ENCODE measurements at regions not wholly inside any gene's neighbourhood (a gene's known extent, or its start where the extent isn't known, plus 50 kb on each side); places are given as distances from the start of the nearest gene placed in this dataset.

- DNase-seq: no peak
These were observed 51.2 kb upstream of the RNF144B start for GRCh38 chr6:18335948-18336347.

DNA sequence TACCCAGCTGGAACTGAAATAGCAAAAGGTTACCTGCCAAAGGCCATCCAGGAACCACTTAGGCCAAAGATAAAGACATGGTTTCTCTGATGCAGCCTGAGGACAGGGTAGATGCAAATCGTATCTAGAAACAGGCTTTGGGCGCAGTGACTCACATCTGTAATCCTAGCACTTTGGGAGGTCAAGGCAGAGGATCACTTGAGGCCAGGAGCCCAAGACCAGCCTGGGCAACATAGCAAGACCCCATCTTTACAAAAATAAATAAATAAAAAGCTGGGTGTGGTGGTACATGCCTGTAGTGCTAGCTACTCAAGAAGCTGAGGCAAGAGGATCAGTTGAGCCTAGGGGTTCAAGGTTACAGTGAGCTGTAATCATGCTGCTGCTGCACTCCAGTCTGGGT lies 52.9 kb upstream of the RNF144B start:
- DNase-seq: no peak

GRCh38 chr6:18330548-18331081 lies 56.5 kb upstream of the RNF144B start:
- no peak for DNase-seq

GRCh38 chr6:18329776-18330175 lies 57.4 kb upstream of the RNF144B start:
- no peak for DNase-seq

DNA sequence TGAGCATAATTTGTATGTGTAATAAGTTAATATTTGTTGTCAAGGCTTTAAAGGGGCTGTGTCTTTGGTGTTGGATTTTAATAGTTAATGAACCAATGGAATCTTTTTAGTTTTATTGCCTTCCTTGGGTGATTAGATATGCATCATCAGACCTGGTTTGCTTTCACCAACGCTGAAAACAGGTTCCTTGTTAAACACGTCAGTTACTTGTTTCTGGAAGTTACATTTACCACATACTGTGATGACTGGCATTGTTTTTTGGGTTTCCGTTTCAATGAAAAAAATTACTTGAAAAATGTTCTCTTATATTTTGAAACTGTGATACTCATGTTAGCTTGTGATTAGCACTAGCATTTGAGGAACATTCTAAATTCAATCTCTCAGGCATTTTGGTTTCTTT lies 58.6 kb upstream of the RNF144B start:
- DNase-seq: no peak

- DNase-seq: no peak
These were observed 59.1 kb upstream of the RNF144B start for GRCh38 chr6:18328070-18328469.

- DNase-seq: peak in 9 of 58 donors; percentile 1 to 23 (median 10)
These were observed 59.5 kb upstream of the RNF144B start for GRCh38 chr6:18327626-18328025.

GRCh38 chr6:18326980-18327379 lies 60.2 kb upstream of the RNF144B start:
- DNase-seq: no peak

DNA sequence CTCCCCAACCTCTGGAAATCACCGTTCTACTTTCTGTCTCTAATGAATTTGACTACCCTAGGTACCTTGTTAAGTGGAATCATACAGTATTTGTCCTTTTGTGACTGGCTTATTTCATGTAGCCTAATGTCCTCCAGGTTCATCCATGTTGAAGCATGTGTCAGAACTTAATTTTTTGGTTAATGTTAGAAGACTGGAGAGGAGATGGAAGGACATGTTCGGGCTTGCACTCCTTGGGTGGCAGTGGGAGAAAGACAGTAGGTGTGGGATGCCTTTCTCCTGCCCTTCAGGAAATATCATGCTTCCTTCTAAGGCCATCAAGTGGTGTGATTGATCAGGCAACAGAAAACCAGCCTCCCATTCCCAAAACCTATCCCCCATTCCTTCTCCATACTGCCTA lies 61.1 kb upstream of the RNF144B start:
- DNase-seq: no peak

DNA sequence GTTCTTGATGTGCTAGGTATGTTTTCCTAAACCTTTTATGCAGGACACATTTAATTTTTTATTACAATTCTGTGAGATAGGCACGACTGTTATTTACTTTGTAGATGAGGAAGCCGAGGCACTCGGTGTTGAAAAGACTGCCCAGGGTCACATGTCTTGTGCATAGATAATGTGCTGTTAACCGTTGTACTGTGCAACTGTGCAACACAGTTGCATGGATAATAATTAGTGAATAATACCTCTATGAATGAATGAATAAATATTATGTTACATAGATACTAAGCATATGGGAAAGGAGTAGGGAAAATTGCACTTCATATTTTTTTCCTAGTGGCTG lies 60.3 kb upstream of the DEK start:
- no peak for DNase-seq

DNA sequence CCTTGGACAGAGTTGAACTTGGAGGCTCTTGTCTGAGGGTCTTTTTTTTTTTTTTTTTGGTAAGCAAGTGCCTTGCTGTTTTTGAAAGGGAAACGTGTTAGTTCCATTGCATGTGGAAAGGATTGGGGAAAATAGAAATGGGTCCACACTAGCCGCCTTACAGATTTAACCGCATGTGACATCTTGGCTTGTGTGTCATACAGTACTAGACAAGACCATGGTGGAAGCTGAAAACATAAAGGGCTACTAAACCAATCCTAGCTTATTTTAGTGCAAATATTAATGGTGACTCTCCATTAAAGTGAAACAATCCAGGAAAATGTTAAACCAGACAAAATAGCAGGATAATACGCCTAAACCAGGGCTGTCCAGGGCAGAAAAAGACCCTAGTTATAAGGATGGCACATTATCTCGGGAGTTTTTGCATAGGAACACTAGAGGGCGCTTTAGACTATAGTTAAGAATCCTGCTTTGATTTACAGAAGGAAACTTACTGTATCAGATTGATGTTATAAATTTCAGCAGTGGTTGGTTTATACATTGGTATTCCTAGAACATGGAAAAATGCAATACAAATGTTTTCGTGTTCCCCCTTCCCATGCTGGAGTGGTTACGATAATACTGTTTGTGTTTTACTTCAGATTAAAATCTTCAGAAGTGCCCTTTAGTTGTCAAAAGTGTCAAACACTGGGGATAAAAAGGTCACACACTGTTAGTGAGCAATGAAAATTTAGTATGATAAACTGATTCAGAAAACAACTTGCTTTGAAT lies 59.8 kb upstream of the DEK start:
- DNase-seq: peak in 1 of 58 donors; percentile 39

GRCh38 chr6:18317850-18318249 lies 53.5 kb upstream of the DEK start:
- DNase-seq: no peak

- no peak for DNase-seq
These were observed 50.1 kb upstream of the DEK start for GRCh38 chr6:18314317-18314997.
